ENCODE measurements at regions not wholly inside any gene's neighbourhood (a gene's known extent, or its start where the extent isn't known, plus 50 kb on each side); places are given as distances from the start of the nearest gene placed in this dataset.
A peak's percentile ranks its signal among the peaks of the same experiment; 100 is the strongest.

GRCh38 chr6:24052590-24052961, 73.4 kb upstream of the NRSN1 start:
- DNase-seq (peak in 2 of 3 donors; percentile 13 to 20), ATAC-seq (ENCODE audit: insufficient read depth, low FRiP score) (no peak)
- Histone ChIP-seq H3K4me1 (ENCODE audit: control insufficient read depth in 5 of 5, insufficient read depth in 5 of 5, low read length in 5 of 5) (no peaks in the 10 kb centered on the region), H3K27ac (ENCODE audit: low read depth in 1 of 2, low read length in 1 of 2) (no peak overlapping the region), H3K9me3 (ENCODE audit: control insufficient read depth in 4 of 4, insufficient read depth in 3 of 4, low read length in 3 of 4) (no peaks in the 10 kb centered on the region), H3K36me3 (ENCODE audit: control insufficient read depth in 4 of 4, insufficient read depth in 4 of 4, low read length in 4 of 4) (no peaks in the 10 kb centered on the region), H3K27me3 (ENCODE audit: control insufficient read depth in 3 of 3, insufficient read depth in 3 of 3, low read length in 2 of 3) (no peaks in the 10 kb centered on the region), H3K9ac (ENCODE audit: insufficient read depth in 1 of 2, low read length in 2 of 2) (no peak overlapping the region), H3K4me3 (no peak overlapping the region)
- WGBS, 2 donors: 84 to 91% methylated on average over 4 of the region's 4 CpGs
- no peak for TF ChIP-seq CTCF (IDR thresholded peaks at IDR 0.05; ENCODE audit: control extremely low read depth, extremely low read depth)

GRCh38 chr6:24053057-24053456, 73.0 kb upstream of the NRSN1 start:
- Histone ChIP-seq H3K27me3 (ENCODE audit: control insufficient read depth in 3 of 3, insufficient read depth in 3 of 3, low read length in 2 of 3) (no peaks in the 10 kb centered on the region), H3K9me3 (ENCODE audit: control insufficient read depth in 4 of 4, insufficient read depth in 3 of 4, low read length in 3 of 4) (no peaks in the 10 kb centered on the region), H3K4me3 (no peak overlapping the region), H3K9ac (ENCODE audit: insufficient read depth in 1 of 2, low read length in 2 of 2) (no peak overlapping the region), H3K36me3 (ENCODE audit: control insufficient read depth in 4 of 4, insufficient read depth in 4 of 4, low read length in 4 of 4) (no peaks in the 10 kb centered on the region), H3K4me1 (ENCODE audit: control insufficient read depth in 5 of 5, insufficient read depth in 5 of 5, low read length in 5 of 5) (no peaks in the 10 kb centered on the region), H3K27ac (ENCODE audit: low read depth in 1 of 2, low read length in 1 of 2) (no peak overlapping the region)
- ATAC-seq (ENCODE audit: insufficient read depth, low FRiP score): no peak
- 49 to 76% methylated on average over 1 of the region's 1 CpG for WGBS, 2 donors
- no peak for TF ChIP-seq CTCF (IDR thresholded peaks at IDR 0.05; ENCODE audit: control extremely low read depth, extremely low read depth)
- DNase-seq: no peak

GRCh38 chr6:24054388-24054787, 71.6 kb upstream of the NRSN1 start:
- ATAC-seq (ENCODE audit: insufficient read depth, low FRiP score): no peak
- TF ChIP-seq CTCF (IDR thresholded peaks at IDR 0.05; ENCODE audit: control extremely low read depth, extremely low read depth): no peak
- Histone ChIP-seq H3K4me1 (ENCODE audit: control insufficient read depth in 5 of 5, insufficient read depth in 5 of 5, low read length in 5 of 5) (no peaks in the 10 kb centered on the region), H3K4me3 (no peak overlapping the region), H3K27ac (ENCODE audit: low read depth in 1 of 2, low read length in 1 of 2) (no peak overlapping the region), H3K36me3 (ENCODE audit: control insufficient read depth in 4 of 4, insufficient read depth in 4 of 4, low read length in 4 of 4) (no peaks in the 10 kb centered on the region), H3K27me3 (ENCODE audit: control insufficient read depth in 3 of 3, insufficient read depth in 3 of 3, low read length in 2 of 3) (no peaks in the 10 kb centered on the region), H3K9me3 (ENCODE audit: control insufficient read depth in 4 of 4, insufficient read depth in 3 of 4, low read length in 3 of 4) (no peaks in the 10 kb centered on the region), H3K9ac (ENCODE audit: insufficient read depth in 1 of 2, low read length in 2 of 2) (no peak overlapping the region)
- DNase-seq: no peak
- WGBS, 2 donors: 77 to 88% methylated on average over 3 of the region's 3 CpGs

GRCh38 chr6:24056567-24056966, 69.4 kb upstream of the NRSN1 start:
- H3K27ac ChIP-seq (ENCODE audit: low read depth in 1 of 2, low read length in 1 of 2): no peak overlapping the region
- no peaks in the 10 kb centered on the region for H3K9me3 ChIP-seq (ENCODE audit: control insufficient read depth in 4 of 4, insufficient read depth in 3 of 4, low read length in 3 of 4)
- ATAC-seq (ENCODE audit: insufficient read depth, low FRiP score) (no peak), DNase-seq (no peak)
- H3K9ac ChIP-seq (ENCODE audit: insufficient read depth in 1 of 2, low read length in 2 of 2): no peak overlapping the region
- 92 to 93% methylated on average over 4 of the region's 4 CpGs for WGBS, 2 donors
- no peaks in the 10 kb centered on the region for H3K36me3 ChIP-seq (ENCODE audit: control insufficient read depth in 4 of 4, insufficient read depth in 4 of 4, low read length in 4 of 4)
- TF ChIP-seq CTCF (IDR thresholded peaks at IDR 0.05; ENCODE audit: control extremely low read depth, extremely low read depth): no peak
- no peaks in the 10 kb centered on the region for H3K27me3 ChIP-seq (ENCODE audit: control insufficient read depth in 3 of 3, insufficient read depth in 3 of 3, low read length in 2 of 3)
- H3K4me3 ChIP-seq: no peak overlapping the region
- H3K4me1 ChIP-seq (ENCODE audit: control insufficient read depth in 5 of 5, insufficient read depth in 5 of 5, low read length in 5 of 5): no peaks in the 10 kb centered on the region

Data from lung (tissue), 11 donors.